Stimulated activated naive CD8-positive, alpha-beta T cell treated with anti-CD3 and anti-CD28 coated beads, Interleukin-15, Interleukin-2, amounts not matched to agents 100 ng/mL and 50 ng/mL, for 24 hours (primary cell): ENCODE measurements at regions not wholly inside any gene's neighbourhood (a gene's known extent, or its start where the extent isn't known, plus 50 kb on each side); places are given as distances from the start of the nearest gene placed in this dataset.
"Not testable (repeated sequence)": the region's sequence is repeated elsewhere in the genome, so short reads cannot be mapped to it uniquely, and the experiment has no call there.

Source experiments
- H3K27ac Mint-ChIP-seq: one replicate; pipeline ENCODE4 v1.8.0; 2021; ENCODE audit warnings: mild to moderate bottlenecking, mixed read lengths
- H3K27me3 Mint-ChIP-seq: one replicate; pipeline ENCODE4 v1.8.0; 2021; ENCODE audit warnings: mixed read lengths
- H3K36me3 Mint-ChIP-seq: one replicate; pipeline ENCODE4 v1.8.0; 2021; ENCODE audit warnings: low read depth, mixed read lengths
- H3K4me1 Mint-ChIP-seq: one replicate; pipeline ENCODE4 v1.8.0; 2021; ENCODE audit warnings: low read depth, mixed read lengths
- H3K4me3 Mint-ChIP-seq: one replicate; pipeline ENCODE4 v1.8.0; 2021; ENCODE audit warnings: mild to moderate bottlenecking, mixed read lengths
- H3K9me3 Mint-ChIP-seq: one replicate; pipeline ENCODE4 v1.8.0; 2021; ENCODE audit warnings: mixed read lengths

GRCh38 chr5:98217138-98217537, 556.3 kb upstream of the RGMB start:
- Mint-ChIP-seq H3K36me3 (no peaks in the 10 kb centered on the region), H3K4me1 (no peaks in the 10 kb centered on the region), H3K4me3 (no peak overlapping the region), H3K9me3 (peaks cover 3% of the 10 kb centered on the region), H3K27ac (no peak overlapping the region), H3K27me3 (no peaks in the 10 kb centered on the region)

GRCh38 chr5:98218838-98219237, 554.6 kb upstream of the RGMB start:
- Mint-ChIP-seq H3K27me3 (no peaks in the 10 kb centered on the region), H3K36me3 (no peaks in the 10 kb centered on the region), H3K27ac (no peak overlapping the region), H3K4me3 (no peak overlapping the region), H3K4me1 (no peaks in the 10 kb centered on the region), H3K9me3 (peaks cover 8% of the 10 kb centered on the region)

DNA sequence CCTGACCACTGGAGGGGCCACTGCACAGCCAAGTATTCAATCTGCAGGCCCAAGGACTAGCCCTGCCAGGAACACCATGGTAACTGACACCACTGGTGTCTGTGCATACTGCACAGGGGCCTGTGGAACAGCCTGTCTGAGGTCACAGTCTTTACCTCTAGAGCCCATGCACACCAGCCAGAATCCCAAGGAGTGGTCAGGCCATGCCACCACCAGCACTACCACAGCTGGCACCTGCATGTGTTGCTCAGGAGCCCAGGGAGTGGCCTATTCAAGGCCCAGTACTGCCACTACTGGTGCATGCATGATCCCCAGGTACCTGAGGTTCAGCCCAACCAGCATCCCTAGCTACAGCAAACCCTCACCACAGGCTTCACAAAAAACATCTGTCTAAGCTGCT, 546.0 kb upstream of the RGMB start:
- Mint-ChIP-seq H3K4me3 (no peak overlapping the region), H3K4me1 (no peaks in the 10 kb centered on the region), H3K27me3 (no peaks in the 10 kb centered on the region), H3K36me3 (no peaks in the 10 kb centered on the region), H3K27ac (no peak overlapping the region), H3K9me3 (peaks cover 14% of the 10 kb centered on the region)

DNA sequence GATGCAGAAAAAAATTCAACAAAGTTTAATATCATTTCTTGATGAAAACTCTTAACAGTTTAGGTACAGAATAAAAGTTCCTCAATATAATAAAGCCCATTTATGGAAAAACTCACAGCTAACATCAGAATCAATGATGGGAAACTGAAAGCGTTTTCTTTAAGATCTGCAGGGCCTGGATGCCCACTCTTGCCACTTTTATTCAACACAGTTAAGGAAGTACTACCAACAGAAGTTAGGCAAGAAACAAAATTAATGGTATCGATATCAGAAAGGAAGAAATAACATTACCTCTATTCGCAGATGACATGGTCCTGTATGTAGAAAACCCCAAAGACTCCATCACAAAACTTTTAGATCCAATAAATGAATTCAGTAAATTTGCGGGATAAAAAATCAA, 542.4 kb upstream of the RGMB start:
- H3K4me3 Mint-ChIP-seq = no peak overlapping the region
- H3K4me1 Mint-ChIP-seq = no peaks in the 10 kb centered on the region
- H3K36me3 Mint-ChIP-seq = no peaks in the 10 kb centered on the region
- H3K27ac Mint-ChIP-seq = no peak overlapping the region
- peaks cover 7% of the 10 kb centered on the region for H3K9me3 Mint-ChIP-seq
- no peaks in the 10 kb centered on the region for H3K27me3 Mint-ChIP-seq

GRCh38 chr5:98237794-98238193, 535.7 kb upstream of the RGMB start:
- H3K36me3 Mint-ChIP-seq, H3K27ac Mint-ChIP-seq, H3K4me3 Mint-ChIP-seq, H3K4me1 Mint-ChIP-seq, H3K27me3 Mint-ChIP-seq: not testable (repeated sequence)
- H3K9me3 Mint-ChIP-seq = peaks cover 14% of the 10 kb centered on the region

DNA sequence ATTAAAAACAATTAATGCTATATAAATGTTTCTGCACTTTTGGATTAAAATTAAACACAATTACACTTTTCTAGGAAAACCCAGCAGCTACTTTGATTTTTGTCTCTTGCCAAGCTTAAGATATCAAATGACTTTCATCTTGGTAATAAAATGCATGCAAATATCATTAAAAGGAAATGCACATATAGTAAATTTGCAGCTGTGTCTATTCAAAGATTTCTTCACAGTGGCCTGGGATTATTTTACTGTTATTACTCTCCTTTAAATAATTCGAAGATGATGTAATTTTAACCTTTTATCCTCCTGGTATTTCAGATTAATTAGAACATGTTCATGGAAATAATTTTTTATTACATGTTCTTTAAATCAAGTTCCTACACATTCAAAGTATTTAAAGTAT, 529.5 kb upstream of the RGMB start:
- no peak overlapping the region for H3K4me3 Mint-ChIP-seq
- H3K4me1 Mint-ChIP-seq = no peaks in the 10 kb centered on the region
- no peak overlapping the region for H3K27ac Mint-ChIP-seq
- no peaks in the 10 kb centered on the region for H3K27me3 Mint-ChIP-seq
- no peaks in the 10 kb centered on the region for H3K36me3 Mint-ChIP-seq
- peaks cover 4% of the 10 kb centered on the region for H3K9me3 Mint-ChIP-seq

DNA sequence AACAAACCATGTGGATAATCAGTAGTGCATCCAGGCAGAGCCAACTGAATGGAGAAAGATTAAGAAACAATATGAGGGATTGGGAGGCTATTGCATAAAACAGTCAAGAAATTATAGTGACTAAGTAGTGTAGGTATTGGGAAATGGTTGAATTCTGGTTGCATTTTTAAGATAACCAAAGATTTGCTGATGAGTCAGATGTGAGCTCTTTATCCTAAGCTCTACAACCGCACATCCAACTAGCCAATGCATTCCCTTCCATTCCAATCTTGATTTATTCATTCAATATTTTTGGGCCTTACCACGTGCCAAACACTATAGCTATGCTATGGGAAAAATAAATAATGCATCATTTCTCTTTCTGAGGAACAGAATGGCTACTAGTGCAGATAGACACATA, 524.5 kb upstream of the RGMB start:
- Mint-ChIP-seq H3K4me1 (no peaks in the 10 kb centered on the region), H3K4me3 (no peak overlapping the region), H3K36me3 (no peaks in the 10 kb centered on the region), H3K9me3 (no peaks in the 10 kb centered on the region), H3K27ac (no peak overlapping the region), H3K27me3 (no peaks in the 10 kb centered on the region)

GRCh38 chr5:98258939-98259338, 514.5 kb upstream of the RGMB start:
- H3K9me3 Mint-ChIP-seq = no peaks in the 10 kb centered on the region
- H3K27ac Mint-ChIP-seq = no peak overlapping the region
- H3K4me3 Mint-ChIP-seq = no peak overlapping the region

DNA sequence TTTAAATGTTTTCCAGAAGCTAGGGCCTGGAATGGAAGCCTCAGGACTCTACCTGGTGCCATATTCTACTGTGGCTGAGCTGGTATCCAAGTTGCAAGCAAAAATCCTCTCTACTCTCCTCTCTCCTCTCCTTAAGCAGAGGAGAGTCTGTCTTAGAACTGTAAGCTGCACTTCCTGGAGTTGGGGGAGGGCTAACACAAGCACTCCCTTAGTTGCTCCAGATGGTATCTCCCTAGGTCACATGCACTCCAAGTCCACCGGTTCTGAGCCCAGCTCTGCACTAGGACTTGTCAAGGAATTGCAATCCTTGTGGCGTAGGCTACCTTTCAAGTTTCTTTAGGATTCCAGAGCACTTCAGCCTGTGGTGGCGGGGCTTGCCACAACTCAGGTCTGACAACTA, 513.9 kb upstream of the RGMB start:
- H3K4me1 Mint-ChIP-seq = no peaks in the 10 kb centered on the region
- no peaks in the 10 kb centered on the region for H3K36me3 Mint-ChIP-seq
- no peaks in the 10 kb centered on the region for H3K27me3 Mint-ChIP-seq
- H3K9me3 Mint-ChIP-seq = no peaks in the 10 kb centered on the region
- no peak overlapping the region for H3K27ac Mint-ChIP-seq
- H3K4me3 Mint-ChIP-seq = no peak overlapping the region

More at GRCh38 chr5:98258939-98259338, 514.5 kb upstream of the RGMB start:
- Mint-ChIP-seq H3K4me1 (no peaks in the 10 kb centered on the region), H3K36me3 (no peaks in the 10 kb centered on the region), H3K27me3 (no peaks in the 10 kb centered on the region)

DNA sequence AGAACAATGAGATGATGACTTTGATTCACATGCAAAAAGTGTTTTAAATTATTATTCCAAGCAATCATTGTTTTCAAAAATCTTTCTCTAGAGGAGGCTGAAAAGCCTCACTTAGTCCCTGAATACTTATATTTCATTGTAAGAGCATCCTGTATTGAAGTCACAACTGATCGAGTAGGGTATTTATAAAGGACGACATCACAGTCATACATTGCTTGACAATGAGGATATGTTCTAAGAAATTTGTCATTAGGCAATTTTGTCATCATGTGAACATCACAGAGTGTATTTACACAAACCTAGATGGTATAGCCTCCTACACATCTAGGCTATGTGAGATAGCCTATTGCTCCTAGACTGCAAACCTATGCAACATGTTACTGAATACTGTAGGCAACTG, 510.4 kb upstream of the RGMB start:
- H3K27me3 Mint-ChIP-seq = no peaks in the 10 kb centered on the region
- H3K4me1 Mint-ChIP-seq = no peaks in the 10 kb centered on the region
- H3K4me3 Mint-ChIP-seq = no peak overlapping the region
- H3K27ac Mint-ChIP-seq = no peak overlapping the region
- H3K36me3 Mint-ChIP-seq = no peaks in the 10 kb centered on the region
- H3K9me3 Mint-ChIP-seq = no peaks in the 10 kb centered on the region

- H3K36me3 Mint-ChIP-seq = no peaks in the 10 kb centered on the region
- H3K4me1 Mint-ChIP-seq = no peaks in the 10 kb centered on the region
- H3K4me3 Mint-ChIP-seq = no peak overlapping the region
- no peaks in the 10 kb centered on the region for H3K9me3 Mint-ChIP-seq
- H3K27me3 Mint-ChIP-seq = no peaks in the 10 kb centered on the region
- H3K27ac Mint-ChIP-seq = no peak overlapping the region
Observed at GRCh38 chr5:98268162-98268860, 505.2 kb upstream of the RGMB start.

DNA sequence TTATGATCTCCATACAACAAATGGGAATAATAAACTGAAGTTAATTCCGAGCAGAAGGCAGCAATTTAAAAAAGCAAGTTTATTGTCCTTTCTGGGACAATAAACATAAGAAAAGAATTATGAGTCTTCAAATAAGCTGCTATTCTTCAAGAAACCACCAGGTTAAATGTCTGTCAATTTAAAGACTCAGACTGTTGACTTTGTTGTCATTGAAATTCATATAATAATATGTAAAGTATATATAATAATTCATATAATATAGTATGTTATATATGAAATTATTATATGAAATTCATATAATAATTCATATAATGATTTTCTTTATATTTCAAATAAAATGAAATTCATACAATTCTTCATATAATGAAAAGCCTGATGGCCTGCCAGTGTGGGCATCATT, 497.5 kb upstream of the RGMB start:
- Mint-ChIP-seq H3K4me3 (no peak overlapping the region), H3K27me3 (no peaks in the 10 kb centered on the region), H3K27ac (no peak overlapping the region), H3K9me3 (no peaks in the 10 kb centered on the region), H3K4me1 (no peaks in the 10 kb centered on the region), H3K36me3 (no peaks in the 10 kb centered on the region)

- Mint-ChIP-seq H3K4me1 (no peaks in the 10 kb centered on the region), H3K36me3 (no peaks in the 10 kb centered on the region), H3K4me3 (no peak overlapping the region), H3K9me3 (no peaks in the 10 kb centered on the region), H3K27ac (no peak overlapping the region), H3K27me3 (no peaks in the 10 kb centered on the region)
Observed at GRCh38 chr5:98282521-98282920, 490.9 kb upstream of the RGMB start.

GRCh38 chr5:98292496-98292895, 481.0 kb upstream of the RGMB start:
- Mint-ChIP-seq H3K4me1 (no peaks in the 10 kb centered on the region), H3K27me3 (peaks cover 3% of the 10 kb centered on the region), H3K27ac (no peak overlapping the region), H3K36me3 (no peaks in the 10 kb centered on the region), H3K9me3 (no peaks in the 10 kb centered on the region), H3K4me3 (no peak overlapping the region)

- no peak overlapping the region for H3K27ac Mint-ChIP-seq
Observed at GRCh38 chr5:98296426-98296825, 477.0 kb upstream of the RGMB start.

DNA sequence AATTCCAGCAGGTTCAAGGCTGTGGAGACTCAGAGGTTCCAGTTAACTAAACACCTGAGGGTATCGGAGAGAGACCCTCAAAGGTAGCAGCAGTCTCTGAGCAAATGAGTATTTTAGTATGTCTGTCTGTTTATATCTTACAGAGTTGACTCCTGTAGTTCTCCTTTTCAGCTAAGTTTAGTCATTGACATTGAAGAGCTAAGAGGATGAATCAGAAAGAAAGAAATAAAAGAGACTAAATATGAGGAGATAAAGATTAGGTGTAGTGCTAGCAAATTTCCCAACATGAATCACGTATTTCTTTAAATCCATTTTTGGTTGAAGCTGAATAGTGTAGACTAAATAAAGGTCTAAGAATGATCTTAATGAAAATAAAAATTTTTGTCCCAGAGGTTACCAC, 474.0 kb upstream of the RGMB start:
- Mint-ChIP-seq H3K27ac (no peak overlapping the region), H3K27me3 (peaks cover 6% of the 10 kb centered on the region), H3K9me3 (no peaks in the 10 kb centered on the region)

More at GRCh38 chr5:98296426-98296825, 477.0 kb upstream of the RGMB start:
- Mint-ChIP-seq H3K36me3 (no peaks in the 10 kb centered on the region), H3K27me3 (peaks cover 6% of the 10 kb centered on the region), H3K4me3 (no peak overlapping the region), H3K4me1 (no peaks in the 10 kb centered on the region), H3K9me3 (no peaks in the 10 kb centered on the region)

More for the DNA sequence above, 474.0 kb upstream of the RGMB start:
- Mint-ChIP-seq H3K36me3 (no peaks in the 10 kb centered on the region), H3K4me1 (no peaks in the 10 kb centered on the region), H3K4me3 (no peak overlapping the region)
